ENCODE measurements at regions not wholly inside any gene's neighbourhood (a gene's known extent, or its start where the extent isn't known, plus 50 kb on each side); places are given as distances from the start of the nearest gene placed in this dataset.

DNA sequence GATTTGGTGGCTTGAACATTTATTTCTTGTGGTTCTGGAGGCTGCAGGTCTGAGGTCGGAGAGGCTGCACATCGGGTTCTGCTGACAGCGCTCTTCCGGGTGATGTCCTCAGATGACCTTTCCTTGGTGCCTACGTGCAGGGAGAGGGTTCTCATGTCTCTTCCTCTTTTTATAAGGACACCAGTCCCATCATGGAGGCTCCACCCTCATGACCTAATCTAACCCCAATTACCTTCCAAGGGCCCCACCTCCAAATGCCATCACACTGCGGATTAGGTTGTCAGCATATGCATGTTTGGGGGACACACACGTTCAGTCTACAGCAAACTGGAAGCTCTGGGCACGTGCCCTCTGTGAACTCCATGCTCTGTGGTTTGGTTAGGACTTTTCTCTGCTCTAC, 338.6 kb downstream of the FGF9 start:
- Histone ChIP-seq H3K9me3 (ENCODE audit: control insufficient read depth, low read length) (no peaks in the 10 kb centered on the region), H3K27ac (ENCODE audit: low read length) (no peak overlapping the region), H3K4me3 (ENCODE audit: low read length) (no peak overlapping the region), H3K27me3 (ENCODE audit: control insufficient read depth, insufficient read depth) (no peaks in the 10 kb centered on the region), H3K4me1 (ENCODE audit: control insufficient read depth, insufficient read depth, low read length) (no peaks in the 10 kb centered on the region)
- intact Hi-C loops (cut with DNase I): no loop called here
- DNase-seq (peak in 1 of 3 donors; percentile 61), ATAC-seq (peak in 1 of 2 donors; percentile 63)
- WGBS: 84% methylated on average over 8 of the region's 8 CpGs

DNA sequence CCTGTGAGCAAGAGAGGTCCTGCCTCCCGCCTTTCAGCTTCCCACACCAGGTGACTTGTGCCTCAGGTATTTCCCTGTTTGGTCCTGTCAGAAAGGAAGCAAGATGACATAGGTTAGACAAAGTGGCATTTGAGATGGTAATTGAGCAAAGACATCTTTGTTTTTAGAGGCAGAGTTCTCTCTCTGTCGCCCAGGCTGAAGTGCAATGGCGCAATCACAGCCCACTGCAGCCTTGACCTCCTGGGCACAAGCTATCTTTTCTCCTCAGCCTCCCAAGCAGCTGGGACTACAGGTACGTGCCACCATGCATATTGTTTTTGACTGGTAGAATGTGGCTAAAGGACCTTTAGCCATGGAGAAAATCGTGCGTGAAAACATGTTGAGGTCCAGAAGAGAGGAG, 339.1 kb downstream of the FGF9 start:
- WGBS: 85% methylated on average over 6 of the region's 6 CpGs

DNA sequence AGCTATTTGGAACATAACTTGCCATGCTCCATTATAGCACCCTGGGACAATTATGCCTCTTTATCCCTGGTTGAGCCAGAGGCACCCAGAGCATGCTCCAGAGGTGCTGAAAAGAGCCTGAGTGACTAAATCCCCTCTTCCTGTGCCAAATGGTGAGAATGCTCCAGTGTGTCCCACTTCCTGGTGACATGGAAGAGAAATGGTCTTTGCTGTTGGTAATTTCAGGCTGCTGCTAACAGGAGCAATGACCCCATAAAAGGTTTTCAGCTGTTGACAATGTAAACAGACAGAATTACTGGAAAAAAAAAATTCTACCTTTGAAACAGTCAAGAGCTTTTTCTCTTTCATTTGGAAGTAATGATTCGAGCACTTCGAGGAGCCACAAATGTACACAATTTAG, 341.8 kb downstream of the FGF9 start:
- H3K27ac ChIP-seq (ENCODE audit: low read length): no peak overlapping the region
- no peak for ATAC-seq
- no peaks in the 10 kb centered on the region for H3K4me1 ChIP-seq (ENCODE audit: control insufficient read depth, insufficient read depth, low read length)
- WGBS: 81% methylated on average over 2 of the region's 2 CpGs
- H3K27me3 ChIP-seq (ENCODE audit: control insufficient read depth, insufficient read depth): no peaks in the 10 kb centered on the region
- H3K4me3 ChIP-seq (ENCODE audit: low read length): no peak overlapping the region
- H3K9me3 ChIP-seq (ENCODE audit: control insufficient read depth, low read length): no peaks in the 10 kb centered on the region
- no peak for DNase-seq
- intact Hi-C loops (cut with DNase I): no loop called here

More for the DNA sequence above, 339.1 kb downstream of the FGF9 start:
- Histone ChIP-seq H3K9me3 (ENCODE audit: control insufficient read depth, low read length) (no peaks in the 10 kb centered on the region), H3K4me1 (ENCODE audit: control insufficient read depth, insufficient read depth, low read length) (no peaks in the 10 kb centered on the region), H3K4me3 (ENCODE audit: low read length) (no peak overlapping the region), H3K27ac (ENCODE audit: low read length) (no peak overlapping the region), H3K27me3 (ENCODE audit: control insufficient read depth, insufficient read depth) (no peaks in the 10 kb centered on the region)
- DNase-seq (no peak), ATAC-seq (no peak)
- intact Hi-C loops (cut with DNase I): no loop called here

DNA sequence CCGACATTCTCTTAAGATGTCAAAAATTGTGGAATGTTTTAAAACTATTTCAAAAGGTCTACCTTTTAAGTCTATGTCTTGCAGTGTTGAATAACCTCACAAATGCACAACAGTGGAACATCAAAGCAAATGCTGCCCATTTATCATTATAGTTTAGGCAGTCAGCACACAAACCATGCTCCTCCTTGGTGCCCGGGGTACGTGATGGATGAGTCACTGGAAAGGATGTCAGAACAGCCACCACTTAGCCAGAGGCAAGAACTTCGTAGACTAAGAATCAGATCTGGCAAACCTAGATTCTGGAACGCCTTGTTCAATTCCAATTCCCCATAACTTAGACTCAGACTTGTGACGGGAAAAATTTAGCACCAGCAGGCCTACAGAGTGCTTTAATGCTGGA, 343.6 kb downstream of the FGF9 start:
- no peaks in the 10 kb centered on the region for H3K4me1 ChIP-seq (ENCODE audit: control insufficient read depth, insufficient read depth, low read length)
- H3K27ac ChIP-seq (ENCODE audit: low read length): no peak overlapping the region
- no peak overlapping the region for H3K4me3 ChIP-seq (ENCODE audit: low read length)
- intact Hi-C loops (cut with DNase I): no loop called here
- 52% methylated on average over 6 of the region's 6 CpGs for WGBS
- H3K27me3 ChIP-seq (ENCODE audit: control insufficient read depth, insufficient read depth): no peaks in the 10 kb centered on the region
- no peak for ATAC-seq
- DNase-seq: no peak
- no peaks in the 10 kb centered on the region for H3K9me3 ChIP-seq (ENCODE audit: control insufficient read depth, low read length)

DNA sequence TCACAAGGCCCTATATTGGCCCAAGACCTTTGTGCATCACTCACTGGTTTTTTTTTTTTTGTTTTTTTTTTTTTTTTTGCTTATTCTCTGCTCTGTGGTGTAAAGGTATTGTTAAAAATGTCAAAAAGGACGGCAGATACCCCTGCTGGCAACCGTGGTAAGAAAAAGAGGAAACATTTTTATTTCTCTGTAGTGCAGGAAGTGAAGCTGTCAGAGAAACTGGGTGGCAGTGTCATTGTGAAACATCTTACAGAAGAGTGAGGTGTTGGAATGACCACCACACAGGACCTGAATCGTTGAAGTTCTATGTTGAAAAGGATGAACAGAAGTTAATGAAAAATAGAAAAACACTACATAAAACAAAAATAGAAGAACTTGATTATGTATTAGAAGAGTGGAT, 346.4 kb downstream of the FGF9 start:
- 62% methylated on average over 3 of the region's 3 CpGs for WGBS
- Histone ChIP-seq H3K4me1 (ENCODE audit: control insufficient read depth, insufficient read depth, low read length) (no peaks in the 10 kb centered on the region), H3K27me3 (ENCODE audit: control insufficient read depth, insufficient read depth) (no peaks in the 10 kb centered on the region), H3K4me3 (ENCODE audit: low read length) (no peak overlapping the region), H3K9me3 (ENCODE audit: control insufficient read depth, low read length) (no peaks in the 10 kb centered on the region), H3K27ac (ENCODE audit: low read length) (no peak overlapping the region)
- ATAC-seq (no peak), DNase-seq (no peak)
- intact Hi-C loops (cut with DNase I): no loop called here

DNA sequence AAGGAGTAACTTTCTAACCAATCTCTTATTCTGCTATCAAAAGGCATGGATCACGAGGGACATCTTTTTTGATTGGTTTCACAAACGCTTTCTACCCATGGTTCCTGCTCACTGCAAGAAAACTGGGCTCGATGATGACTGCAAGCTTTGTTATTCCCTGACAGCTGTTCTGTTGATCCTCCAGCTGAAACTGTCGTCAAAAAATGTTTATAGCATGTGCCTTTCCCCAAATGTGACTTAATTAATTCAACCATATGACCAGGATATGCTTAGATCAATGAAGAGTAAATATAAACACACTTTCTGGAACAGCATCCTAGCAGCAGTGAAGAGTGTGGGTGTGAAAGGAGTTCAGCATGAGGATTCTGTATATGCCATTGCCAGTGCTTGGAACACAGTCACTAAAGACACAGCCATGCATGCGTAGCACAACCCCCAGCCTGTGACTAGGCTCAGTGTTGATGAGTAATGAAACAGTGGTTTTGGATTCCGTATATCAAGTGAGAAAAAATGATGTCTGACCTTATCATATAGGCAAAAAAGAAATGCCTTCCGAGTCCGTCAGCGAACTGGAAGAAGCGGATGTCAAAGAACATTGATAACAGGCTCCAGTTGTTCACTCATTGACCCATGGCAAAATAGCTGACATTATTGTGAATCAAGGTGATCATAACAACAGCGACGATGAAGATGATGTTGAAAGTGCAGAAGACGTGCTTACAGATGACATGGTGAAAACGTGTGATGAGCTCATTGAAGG, 347.4 kb downstream of the FGF9 start:
- H3K4me1 ChIP-seq (ENCODE audit: control insufficient read depth, insufficient read depth, low read length): no peaks in the 10 kb centered on the region
- 82% methylated on average over 14 of the region's 14 CpGs for WGBS
- DNase-seq (no peak), ATAC-seq (no peak)
- no peak overlapping the region for H3K27ac ChIP-seq (ENCODE audit: low read length)
- intact Hi-C loops (cut with DNase I): no loop called here
- H3K4me3 ChIP-seq (ENCODE audit: low read length): no peak overlapping the region
- no peaks in the 10 kb centered on the region for H3K27me3 ChIP-seq (ENCODE audit: control insufficient read depth, insufficient read depth)
- no peaks in the 10 kb centered on the region for H3K9me3 ChIP-seq (ENCODE audit: control insufficient read depth, low read length)

DNA sequence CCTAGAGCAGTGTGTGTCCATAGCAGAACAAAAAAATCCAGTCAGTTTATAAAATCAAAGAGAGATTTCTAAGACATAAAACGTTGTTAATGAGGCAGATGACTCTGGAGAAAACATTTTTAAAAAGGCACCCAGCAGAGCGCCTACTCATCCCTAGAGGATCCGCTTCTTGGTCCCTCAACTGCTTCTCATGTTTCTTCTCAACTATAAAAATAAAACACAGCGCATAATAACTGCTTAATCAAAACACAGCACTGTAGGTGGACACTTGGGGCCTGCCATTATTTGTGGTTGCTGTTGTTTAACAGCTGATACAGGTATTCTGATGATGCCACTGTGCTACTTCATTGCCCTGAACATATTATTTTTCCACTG, 347.9 kb downstream of the FGF9 start:
- WGBS: 90% methylated on average over 4 of the region's 4 CpGs
- Histone ChIP-seq H3K4me1 (ENCODE audit: control insufficient read depth, insufficient read depth, low read length) (no peaks in the 10 kb centered on the region), H3K9me3 (ENCODE audit: control insufficient read depth, low read length) (no peaks in the 10 kb centered on the region), H3K27ac (ENCODE audit: low read length) (no peak overlapping the region), H3K4me3 (ENCODE audit: low read length) (no peak overlapping the region), H3K27me3 (ENCODE audit: control insufficient read depth, insufficient read depth) (no peaks in the 10 kb centered on the region)
- ATAC-seq (no peak), DNase-seq (no peak)
- intact Hi-C loops (cut with DNase I): no loop called here

DNA sequence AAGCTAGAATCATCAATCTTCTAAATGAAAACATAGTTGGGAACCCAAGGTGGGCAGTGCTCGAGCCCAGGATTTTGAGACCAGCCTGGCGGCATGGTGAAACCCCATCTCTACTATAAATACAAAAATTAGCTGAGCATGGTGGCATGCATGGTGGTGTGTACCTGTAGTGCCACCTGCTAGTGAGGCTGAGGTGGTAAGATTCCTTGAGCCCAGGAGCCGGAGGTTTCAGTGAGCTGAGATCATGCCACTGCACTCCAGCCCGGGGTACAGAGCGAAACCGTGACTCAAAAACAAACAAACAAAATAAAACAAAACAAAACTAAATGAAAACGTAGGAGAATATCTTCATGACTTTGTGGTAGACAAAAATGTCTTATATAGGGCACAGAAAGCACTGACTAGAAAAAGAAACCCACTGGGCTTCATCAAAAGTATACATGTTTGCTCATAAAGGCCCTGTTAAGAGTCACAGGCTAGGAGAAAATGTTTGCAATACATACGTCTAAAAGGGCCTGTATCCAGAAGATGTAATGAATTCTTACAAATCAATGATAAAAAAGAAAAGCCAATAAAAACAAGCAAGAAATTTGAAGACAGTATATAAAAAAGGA, 353.6 kb downstream of the FGF9 start:
- DNase-seq: no peak
- Histone ChIP-seq H3K9me3 (ENCODE audit: control insufficient read depth, low read length) (no peaks in the 10 kb centered on the region), H3K4me3 (ENCODE audit: low read length) (no peak overlapping the region), H3K4me1 (ENCODE audit: control insufficient read depth, insufficient read depth, low read length) (no peaks in the 10 kb centered on the region), H3K27ac (ENCODE audit: low read length) (no peak overlapping the region), H3K27me3 (ENCODE audit: control insufficient read depth, insufficient read depth) (no peaks in the 10 kb centered on the region)
- 90% methylated on average over 8 of the region's 8 CpGs for WGBS
- intact Hi-C loops (cut with DNase I): no loop called here
- ATAC-seq: no peak

DNA sequence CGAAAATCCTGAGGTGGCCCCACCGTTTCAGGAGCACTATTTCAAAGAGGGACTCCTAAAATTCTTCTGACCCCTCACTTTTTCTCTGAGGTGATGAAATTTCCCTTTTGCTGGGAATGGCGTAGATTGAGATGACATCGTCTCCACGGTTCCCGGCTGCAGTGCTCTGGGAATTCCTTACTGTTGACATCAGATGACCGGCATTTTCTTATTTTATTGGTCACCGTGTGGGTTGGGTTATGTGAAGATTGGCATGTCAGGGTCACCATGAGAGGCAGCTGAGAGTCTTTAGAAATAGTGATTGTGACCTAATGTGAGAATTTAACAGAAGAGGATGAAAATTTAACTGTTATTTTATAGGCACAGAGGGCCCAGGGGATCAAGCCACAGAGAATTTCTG, 356.7 kb downstream of the FGF9 start:
- WGBS: 70% methylated on average over 8 of the region's 8 CpGs
- Histone ChIP-seq H3K4me3 (ENCODE audit: low read length) (no peak overlapping the region), H3K27me3 (ENCODE audit: control insufficient read depth, insufficient read depth) (no peaks in the 10 kb centered on the region), H3K27ac (ENCODE audit: low read length) (no peak overlapping the region), H3K9me3 (ENCODE audit: control insufficient read depth, low read length) (no peaks in the 10 kb centered on the region), H3K4me1 (ENCODE audit: control insufficient read depth, insufficient read depth, low read length) (no peaks in the 10 kb centered on the region)
- intact Hi-C loops (cut with DNase I): no loop called here
- DNase-seq (no peak), ATAC-seq (no peak)

DNA sequence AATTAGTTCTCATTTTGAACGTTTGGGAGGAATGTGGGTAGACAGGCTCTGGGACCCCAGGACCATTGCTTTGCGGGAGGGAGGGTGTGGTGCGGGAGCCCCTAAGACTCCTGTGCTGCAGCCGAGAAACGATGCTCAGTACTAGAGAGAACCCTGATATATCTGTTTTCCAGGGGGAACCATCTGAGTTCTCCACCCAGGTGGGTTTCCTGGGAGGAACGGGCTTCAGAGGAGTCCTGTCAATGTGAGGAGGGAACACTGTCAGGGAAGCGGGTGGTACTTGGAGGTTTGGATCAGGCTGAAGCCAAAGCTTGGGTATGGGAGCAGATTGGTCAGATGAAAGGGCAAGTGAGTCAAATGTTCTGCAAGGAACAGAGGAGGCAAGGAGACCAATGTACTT, 358.0 kb downstream of the FGF9 start:
- H3K27ac ChIP-seq (ENCODE audit: low read length): no peak overlapping the region
- DNase-seq: no peak
- 88% methylated on average over 7 of the region's 7 CpGs for WGBS
- no peak for ATAC-seq
- H3K4me1 ChIP-seq (ENCODE audit: control insufficient read depth, insufficient read depth, low read length): no peaks in the 10 kb centered on the region
- no peaks in the 10 kb centered on the region for H3K9me3 ChIP-seq (ENCODE audit: control insufficient read depth, low read length)
- no peaks in the 10 kb centered on the region for H3K27me3 ChIP-seq (ENCODE audit: control insufficient read depth, insufficient read depth)
- intact Hi-C loops (cut with DNase I): no loop called here
- no peak overlapping the region for H3K4me3 ChIP-seq (ENCODE audit: low read length)

DNA sequence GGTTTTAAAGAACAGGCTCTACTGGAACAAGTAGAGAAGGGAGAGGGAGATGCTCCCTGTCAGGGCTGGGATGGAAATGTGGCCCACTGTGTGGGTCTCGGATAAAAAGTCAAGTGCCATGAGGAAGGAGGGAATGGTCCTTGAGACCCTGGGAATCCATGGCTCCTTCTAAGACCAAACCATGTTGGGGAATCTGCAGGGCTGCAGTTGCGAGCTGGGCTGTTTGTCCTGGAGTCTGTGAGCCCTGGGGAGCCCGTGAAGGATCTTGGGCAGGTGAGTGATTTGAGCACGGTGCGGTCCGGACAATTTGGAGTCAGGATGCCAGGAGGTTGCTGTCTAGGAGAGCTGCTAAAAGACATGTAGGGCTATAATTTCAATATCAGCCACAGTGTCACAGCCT, 359.4 kb downstream of the FGF9 start:
- intact Hi-C loops (cut with DNase I): no loop called here
- Histone ChIP-seq H3K4me1 (ENCODE audit: control insufficient read depth, insufficient read depth, low read length) (no peaks in the 10 kb centered on the region), H3K27me3 (ENCODE audit: control insufficient read depth, insufficient read depth) (no peaks in the 10 kb centered on the region), H3K9me3 (ENCODE audit: control insufficient read depth, low read length) (no peaks in the 10 kb centered on the region), H3K27ac (ENCODE audit: low read length) (no peak overlapping the region), H3K4me3 (ENCODE audit: low read length) (no peak overlapping the region)
- DNase-seq (no peak), ATAC-seq (no peak)
- 88% methylated on average over 6 of the region's 6 CpGs for WGBS

All from right cardiac atrium (tissue), 5 donors.